ENCODE measurements at regions not wholly inside any gene's neighbourhood (a gene's known extent, or its start where the extent isn't known, plus 50 kb on each side); places are given as distances from the start of the nearest gene placed in this dataset.

DNA sequence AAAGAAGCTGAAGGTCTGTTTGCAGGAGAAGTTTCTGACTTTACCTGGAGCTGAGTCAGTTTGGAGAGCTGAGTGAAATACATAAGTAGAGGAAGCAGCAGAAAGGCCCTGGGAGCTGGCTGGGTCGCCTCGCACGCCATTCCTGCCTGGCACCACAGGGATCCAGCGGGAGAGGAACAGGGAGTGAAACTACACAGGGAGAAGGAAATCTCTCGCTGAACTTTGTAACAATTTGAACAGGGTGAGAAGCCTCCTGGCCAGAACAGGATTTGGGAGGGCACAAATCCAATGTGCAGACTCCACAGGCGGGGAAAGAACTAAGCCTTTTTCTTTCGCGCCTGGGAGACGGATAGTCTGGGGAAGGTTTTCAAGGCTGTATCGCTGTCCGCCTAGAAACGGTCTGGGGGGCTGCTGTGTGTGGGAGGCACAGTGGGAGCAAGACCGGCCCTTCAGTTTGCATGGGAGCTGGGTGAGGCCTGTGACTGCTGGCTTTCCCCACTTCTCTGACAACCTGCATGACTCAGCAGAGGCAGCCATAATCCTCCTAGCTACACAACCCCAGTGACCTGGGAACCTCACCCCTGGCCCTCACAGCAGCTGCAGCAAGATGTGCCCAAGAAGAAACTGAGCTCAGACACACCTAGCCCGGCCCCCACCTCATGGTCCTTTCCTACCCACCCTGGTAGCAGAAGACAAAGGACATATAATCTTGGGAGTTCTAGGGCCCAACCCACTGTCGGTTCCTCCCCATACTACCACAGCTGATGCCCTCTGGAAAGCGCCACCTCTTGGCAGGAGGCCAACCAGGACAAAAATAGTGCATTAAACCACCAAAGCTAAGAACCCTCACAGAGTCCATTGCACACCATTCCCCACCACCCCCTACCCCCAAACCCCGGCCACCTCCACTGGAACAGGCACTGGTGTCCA is 778.6 kb downstream of the KCNJ2 start:
- TF ChIP-seq, protein P1, sequence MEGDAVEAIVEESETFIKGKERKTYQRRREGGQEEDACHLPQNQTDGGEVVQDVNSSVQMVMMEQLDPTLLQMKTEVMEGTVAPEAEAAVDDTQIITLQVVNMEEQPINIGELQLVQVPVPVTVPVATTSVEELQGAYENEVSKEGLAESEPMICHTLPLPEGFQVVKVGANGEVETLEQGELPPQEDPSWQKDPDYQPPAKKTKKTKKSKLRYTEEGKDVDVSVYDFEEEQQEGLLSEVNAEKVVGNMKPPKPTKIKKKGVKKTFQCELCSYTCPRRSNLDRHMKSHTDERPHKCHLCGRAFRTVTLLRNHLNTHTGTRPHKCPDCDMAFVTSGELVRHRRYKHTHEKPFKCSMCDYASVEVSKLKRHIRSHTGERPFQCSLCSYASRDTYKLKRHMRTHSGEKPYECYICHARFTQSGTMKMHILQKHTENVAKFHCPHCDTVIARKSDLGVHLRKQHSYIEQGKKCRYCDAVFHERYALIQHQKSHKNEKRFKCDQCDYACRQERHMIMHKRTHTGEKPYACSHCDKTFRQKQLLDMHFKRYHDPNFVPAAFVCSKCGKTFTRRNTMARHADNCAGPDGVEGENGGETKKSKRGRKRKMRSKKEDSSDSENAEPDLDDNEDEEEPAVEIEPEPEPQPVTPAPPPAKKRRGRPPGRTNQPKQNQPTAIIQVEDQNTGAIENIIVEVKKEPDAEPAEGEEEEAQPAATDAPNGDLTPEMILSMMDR (IDR thresholded peaks at IDR 0.05): no peak
- no peak for TF ChIP-seq POLR2A (IDR thresholded peaks at IDR 0.05)

Measured in Peyer's patch (tissue), 4 donors.